B cell (primary cell): ENCODE measurements at regions not wholly inside any gene's neighbourhood (a gene's known extent, or its start where the extent isn't known, plus 50 kb on each side); places are given as distances from the start of the nearest gene placed in this dataset.

Experiments
- EZH2 ChIP-seq: IDR thresholded peaks from 2 replicates; pipeline ENCODE4 v1.6.1; 2012; ENCODE audit warnings: borderline replicate concordance, low read depth, mild to moderate bottlenecking, moderate library complexity, low read length; ENCODE audit not compliant: insufficient read depth, poor library complexity, severe bottlenecking
- TF ChIP-seq, protein P1 (sequence below): fragments of 200-600 bp; IDR thresholded peaks from one replicate; pipeline ENCODE4 v1.8.0; 2022; ENCODE audit warnings: antibody characterized with exemption, mild to moderate bottlenecking

DNA sequence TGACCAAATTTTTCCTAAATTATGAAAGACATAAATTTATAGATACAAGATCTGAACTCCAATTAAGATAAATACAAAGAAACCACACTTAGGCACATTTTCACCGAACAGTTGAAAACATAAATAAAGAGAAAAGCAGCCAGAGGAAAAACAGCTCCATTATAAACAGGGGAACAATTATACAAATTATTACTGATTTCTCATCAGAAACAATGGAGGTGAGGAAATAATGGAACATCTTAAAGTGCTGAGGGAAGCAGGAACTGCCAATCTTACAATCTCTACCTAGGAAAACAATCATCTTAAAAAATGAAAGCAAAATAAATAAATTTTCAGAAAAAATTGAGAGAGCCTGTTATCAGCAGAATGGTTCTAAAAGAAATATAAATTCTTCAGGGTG, 234.4 kb upstream of the PMFBP1 start:
- TF ChIP-seq, protein P1, sequence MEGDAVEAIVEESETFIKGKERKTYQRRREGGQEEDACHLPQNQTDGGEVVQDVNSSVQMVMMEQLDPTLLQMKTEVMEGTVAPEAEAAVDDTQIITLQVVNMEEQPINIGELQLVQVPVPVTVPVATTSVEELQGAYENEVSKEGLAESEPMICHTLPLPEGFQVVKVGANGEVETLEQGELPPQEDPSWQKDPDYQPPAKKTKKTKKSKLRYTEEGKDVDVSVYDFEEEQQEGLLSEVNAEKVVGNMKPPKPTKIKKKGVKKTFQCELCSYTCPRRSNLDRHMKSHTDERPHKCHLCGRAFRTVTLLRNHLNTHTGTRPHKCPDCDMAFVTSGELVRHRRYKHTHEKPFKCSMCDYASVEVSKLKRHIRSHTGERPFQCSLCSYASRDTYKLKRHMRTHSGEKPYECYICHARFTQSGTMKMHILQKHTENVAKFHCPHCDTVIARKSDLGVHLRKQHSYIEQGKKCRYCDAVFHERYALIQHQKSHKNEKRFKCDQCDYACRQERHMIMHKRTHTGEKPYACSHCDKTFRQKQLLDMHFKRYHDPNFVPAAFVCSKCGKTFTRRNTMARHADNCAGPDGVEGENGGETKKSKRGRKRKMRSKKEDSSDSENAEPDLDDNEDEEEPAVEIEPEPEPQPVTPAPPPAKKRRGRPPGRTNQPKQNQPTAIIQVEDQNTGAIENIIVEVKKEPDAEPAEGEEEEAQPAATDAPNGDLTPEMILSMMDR = no peak
- TF ChIP-seq EZH2 = no peak
